22Rv1 (cell line): ENCODE measurements at regions not wholly inside any gene's neighbourhood (a gene's known extent, or its start where the extent isn't known, plus 50 kb on each side); places are given as distances from the start of the nearest gene placed in this dataset.

ENCODE experiments used
- H3K27ac ChIP-seq: fragments of 450-650 bp; 2 replicates; pipeline ENCODE4 v1.5.1; 2017
- CTCF ChIP-seq: fragments of 450-650 bp; IDR thresholded peaks from 2 replicates; pipeline ENCODE4 v1.5.1; 2017; ENCODE audit warnings: mild to moderate bottlenecking
- ZFX ChIP-seq: fragments of 450-650 bp; IDR thresholded peaks from 2 replicates; pipeline ENCODE4 v1.6.1; 2017; ENCODE audit warnings: antibody characterized with exemption, borderline replicate concordance

GRCh38 chr1:82445132-82445531 lies 644.4 kb downstream of the ADGRL2 start:
- no peak overlapping the region for H3K27ac ChIP-seq
- no peak for TF ChIP-seq CTCF
- no peak for TF ChIP-seq ZFX

- TF ChIP-seq CTCF (no peak), ZFX (no peak)
- no peak overlapping the region for H3K27ac ChIP-seq
Observed at GRCh38 chr1:82441402-82441801, 640.7 kb downstream of the ADGRL2 start.

GRCh38 chr1:82423174-82423815 lies 622.6 kb downstream of the ADGRL2 start:
- H3K27ac ChIP-seq, result no peak overlapping the region
- TF ChIP-seq CTCF, result no peak
- no peak for TF ChIP-seq ZFX

- no peak for TF ChIP-seq ZFX
- no peak for TF ChIP-seq CTCF
- no peak overlapping the region for H3K27ac ChIP-seq
Observed at GRCh38 chr1:82421782-82422181, 621.0 kb downstream of the ADGRL2 start.

- no peak for TF ChIP-seq ZFX
- no peak for TF ChIP-seq CTCF
- H3K27ac ChIP-seq, result no peak overlapping the region
Observed at GRCh38 chr1:82420584-82420983, 619.9 kb downstream of the ADGRL2 start.

- no peak overlapping the region for H3K27ac ChIP-seq
- no peak for TF ChIP-seq ZFX
- no peak for TF ChIP-seq CTCF
Observed at GRCh38 chr1:82411605-82412004, 610.9 kb downstream of the ADGRL2 start.

- TF ChIP-seq ZFX (no peak), CTCF (no peak)
Observed at GRCh38 chr1:82405333-82405732, 604.6 kb downstream of the ADGRL2 start.

More at GRCh38 chr1:82405333-82405732, 604.6 kb downstream of the ADGRL2 start:
- H3K27ac ChIP-seq, result no peak overlapping the region
